ENCODE measurements at regions not wholly inside any gene's neighbourhood (a gene's known extent, or its start where the extent isn't known, plus 50 kb on each side); places are given as distances from the start of the nearest gene placed in this dataset.
"Not testable (repeated sequence)": the region's sequence is repeated elsewhere in the genome, so short reads cannot be mapped to it uniquely, and the experiment has no call there.

DNA sequence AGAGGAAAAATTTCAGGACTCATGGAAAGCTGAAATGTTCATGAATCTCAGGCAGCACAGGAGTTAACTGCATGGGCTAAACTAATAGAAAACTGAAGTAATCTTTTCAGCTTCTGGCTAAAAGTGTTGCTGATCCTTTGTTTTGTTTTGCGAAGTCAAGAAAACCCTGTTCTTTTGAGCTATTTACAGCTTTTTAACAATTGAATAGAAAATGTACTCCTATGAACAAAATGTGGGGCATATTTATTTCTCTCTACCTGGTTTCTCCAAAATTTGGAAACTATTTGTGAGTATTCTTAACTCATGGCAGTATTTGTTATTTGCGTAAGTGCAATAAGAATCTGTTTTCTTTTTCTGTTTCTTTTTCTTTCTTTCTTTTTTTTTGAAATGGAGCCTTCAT, 818.8 kb upstream of the CITED2 start:
- DNase-seq = no peak

- no peak for DNase-seq
Measured at GRCh38 chr6:140192018-140192417, 817.6 kb upstream of the CITED2 start.

DNA sequence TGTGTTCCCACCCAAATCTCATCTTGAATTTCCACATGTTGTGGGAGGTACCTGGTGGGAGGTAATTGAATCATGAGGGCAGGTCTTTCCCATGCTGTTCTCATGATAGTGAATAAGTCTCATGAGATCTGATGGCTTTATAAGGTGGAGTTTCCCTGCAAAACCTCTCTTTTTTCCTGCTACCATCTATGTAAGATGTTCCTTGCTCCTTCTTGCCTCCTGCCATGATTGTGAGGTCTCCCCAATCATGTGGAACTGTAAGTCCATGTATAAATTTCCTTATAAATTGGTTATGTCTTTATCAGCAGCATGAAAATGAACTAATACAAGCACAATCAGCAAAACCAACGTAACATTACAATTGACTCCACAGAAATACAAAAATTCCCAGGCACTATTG, 814.8 kb upstream of the CITED2 start:
- DNase-seq = not testable (repeated sequence)

- DNase-seq = no peak
Measured at GRCh38 chr6:140185991-140186390, 811.5 kb upstream of the CITED2 start.

DNA sequence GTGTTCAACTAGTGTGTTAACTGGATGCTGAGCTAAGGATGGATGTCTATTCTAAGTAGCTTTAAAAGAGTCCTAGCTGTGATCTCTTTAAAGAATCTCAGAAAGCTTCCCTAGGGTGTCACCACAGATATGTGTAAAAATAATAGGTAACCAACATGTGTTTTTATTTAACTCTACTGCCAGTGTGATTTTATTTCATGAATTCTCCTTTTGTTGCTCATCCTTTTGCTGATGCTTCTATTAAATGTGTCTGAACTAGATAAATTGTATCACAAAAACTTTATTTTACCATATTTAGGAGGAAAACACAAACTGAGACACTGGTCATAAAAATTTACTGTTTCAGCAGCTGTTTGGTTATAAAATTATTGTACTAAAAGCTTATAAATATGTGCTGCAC, 809.4 kb upstream of the CITED2 start:
- no peak for DNase-seq

GRCh38 chr6:140182821-140183220, 808.4 kb upstream of the CITED2 start:
- no peak for DNase-seq

DNA sequence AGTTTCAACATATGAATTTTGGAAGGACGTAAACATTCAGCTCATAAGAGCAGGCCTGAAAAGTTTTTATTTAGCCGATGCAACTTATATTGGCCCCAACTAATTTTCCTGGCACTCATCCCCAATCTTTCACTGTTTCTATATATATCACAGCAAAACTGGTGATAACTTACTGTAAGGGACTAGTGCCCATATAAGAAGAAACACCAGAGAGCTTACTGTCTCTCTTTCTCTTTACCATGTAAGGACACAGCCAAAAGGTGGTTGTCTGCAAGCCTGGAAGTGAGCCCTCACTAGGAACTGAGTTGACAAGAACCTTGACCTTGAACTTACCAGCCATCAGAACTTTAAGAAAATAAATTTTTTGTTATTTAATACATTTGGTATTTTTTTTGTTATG, 807.4 kb upstream of the CITED2 start:
- no peak for DNase-seq

GRCh38 chr6:140180306-140180705, 805.9 kb upstream of the CITED2 start:
- no peak for DNase-seq

DNA sequence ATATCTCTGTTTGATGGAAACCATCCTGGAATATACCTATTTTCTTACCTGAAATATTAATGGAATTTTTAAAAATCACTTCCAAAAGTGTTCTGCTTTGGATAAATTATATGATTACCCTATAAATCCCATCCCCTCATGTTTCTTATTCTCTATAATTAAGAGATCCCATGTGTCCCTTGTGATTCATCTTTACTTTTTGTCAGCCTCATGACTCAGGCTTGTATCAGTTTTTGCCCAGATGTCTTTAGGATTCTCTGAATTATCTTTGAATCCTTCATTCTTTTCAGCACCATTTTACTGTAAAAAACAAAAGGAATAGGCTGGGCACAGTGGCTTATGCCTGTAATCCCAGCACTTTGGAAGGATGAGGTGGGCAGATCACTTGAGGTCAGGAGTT, 804.5 kb upstream of the CITED2 start:
- DNase-seq = no peak

- DNase-seq = no peak
Measured at GRCh38 chr6:140178520-140178919, 804.1 kb upstream of the CITED2 start.

GRCh38 chr6:140176306-140176705, 801.9 kb upstream of the CITED2 start:
- DNase-seq = no peak

DNA sequence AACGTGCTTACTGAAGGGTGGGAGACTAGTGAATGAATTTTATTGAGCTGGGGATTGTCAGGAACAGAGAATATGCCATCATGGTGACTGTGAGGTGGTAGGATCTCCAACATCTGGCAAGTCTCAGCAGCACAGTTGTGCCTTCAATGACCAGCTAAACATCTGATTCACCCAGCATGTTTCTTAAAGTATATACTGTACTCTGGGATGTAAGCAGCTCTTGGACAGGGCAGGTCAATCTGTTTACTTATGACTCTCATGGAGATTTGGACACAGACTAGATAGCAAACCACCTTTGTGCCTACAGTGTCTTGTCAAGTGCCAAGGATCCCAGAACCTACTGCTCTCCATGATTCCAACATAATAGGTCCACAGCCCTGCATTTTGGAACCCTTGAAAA, 801.0 kb upstream of the CITED2 start:
- no peak for DNase-seq

- no peak for DNase-seq
Measured at GRCh38 chr6:140174524-140174923, 800.1 kb upstream of the CITED2 start.

DNA sequence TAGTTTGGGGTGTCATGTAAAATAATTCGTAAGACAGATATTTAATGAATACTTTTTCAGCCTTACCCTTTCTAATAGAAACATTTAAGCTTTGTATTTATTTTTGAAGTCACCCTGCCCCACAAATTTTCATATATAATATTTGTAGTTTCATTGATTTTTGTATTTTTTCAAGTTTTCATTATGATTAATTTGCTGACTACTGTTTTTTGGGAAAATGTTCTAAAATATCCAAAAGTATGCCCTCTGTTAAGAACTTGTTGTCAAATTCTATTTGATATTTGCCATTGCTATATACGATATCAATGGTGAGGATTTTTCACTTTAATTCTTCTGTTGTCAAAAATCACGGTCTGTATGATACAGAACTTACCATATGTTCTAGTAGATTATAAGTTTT, 793.9 kb upstream of the CITED2 start:
- DNase-seq = no peak

- DNase-seq = no peak
Measured at GRCh38 chr6:140160909-140161308, 786.5 kb upstream of the CITED2 start.

GRCh38 chr6:140160494-140160893, 786.0 kb upstream of the CITED2 start:
- DNase-seq = no peak

DNA sequence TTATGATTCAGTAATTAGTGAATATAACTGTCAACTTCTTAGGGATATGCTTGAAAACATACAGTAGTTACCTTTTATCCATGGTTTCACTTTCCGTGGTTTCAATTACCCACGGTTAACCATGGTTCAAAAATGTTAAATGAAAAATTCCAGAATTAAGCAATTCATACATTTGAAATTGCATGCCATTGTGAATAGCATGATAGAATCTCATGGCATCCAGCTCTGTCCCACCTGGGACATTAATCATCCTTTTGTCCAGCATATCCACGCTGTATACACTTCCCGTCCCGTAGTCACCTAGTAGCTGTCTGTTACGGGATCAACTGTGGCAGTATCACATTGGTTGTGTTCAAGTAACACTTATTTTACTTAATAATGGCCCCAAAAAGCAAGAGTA, 781.7 kb upstream of the CITED2 start:
- DNase-seq = no peak

- DNase-seq = no peak
Measured at GRCh38 chr6:140155451-140156126, 781.1 kb upstream of the CITED2 start.

GRCh38 chr6:140153703-140154102, 779.3 kb upstream of the CITED2 start:
- DNase-seq = no peak

DNA sequence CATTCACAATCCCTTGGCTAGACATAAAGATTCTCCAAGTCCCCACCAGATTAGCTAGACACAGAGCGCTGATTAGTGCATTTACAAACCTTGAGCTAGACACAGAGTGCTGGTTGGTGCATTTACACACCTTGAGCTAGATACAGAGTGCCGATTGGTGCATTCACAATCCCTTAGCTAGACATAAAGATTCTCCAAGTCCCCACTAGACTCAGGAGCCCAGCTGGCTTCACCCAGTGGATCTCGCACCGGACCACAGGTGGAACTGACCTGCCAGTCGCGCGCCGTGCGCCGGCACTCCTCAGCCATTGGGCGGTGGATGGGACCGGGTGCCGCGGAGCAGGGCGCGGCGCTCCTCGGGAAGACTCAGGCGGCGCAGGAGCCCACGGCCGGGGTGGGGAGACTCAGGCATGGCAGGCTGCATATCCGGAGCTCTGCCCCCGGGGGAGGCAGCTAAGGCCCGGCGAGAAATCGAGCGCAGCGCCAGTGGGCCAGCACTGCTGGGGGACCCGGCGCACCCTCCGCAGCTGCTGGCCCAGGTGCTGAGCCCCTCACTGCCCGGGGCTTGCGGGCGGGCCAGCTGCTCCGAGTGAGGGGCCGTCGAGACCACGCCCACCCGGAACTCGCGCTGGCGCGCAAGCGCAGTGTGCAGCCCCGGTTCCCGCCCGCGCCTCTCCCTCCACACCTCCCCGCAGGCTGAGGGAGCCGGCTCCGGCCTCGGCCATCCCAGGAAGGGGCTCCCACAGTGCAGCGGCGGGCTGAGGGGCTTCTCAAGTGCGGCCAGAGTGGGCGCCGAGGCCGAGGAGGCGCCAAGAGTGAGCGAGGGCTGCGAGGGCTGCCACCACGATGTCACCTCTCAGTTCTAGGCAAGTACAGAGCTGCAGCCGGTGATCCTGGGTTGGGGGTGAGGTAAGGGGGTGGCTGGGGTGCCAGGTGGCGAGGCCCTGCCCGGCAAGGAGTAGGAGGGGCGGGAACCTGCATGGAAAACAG, 773.7 kb upstream of the CITED2 start:
- DNase-seq = not testable (repeated sequence)

- no peak for DNase-seq
Measured at GRCh38 chr6:140140891-140141290, 766.4 kb upstream of the CITED2 start.

- no peak for DNase-seq
Measured at GRCh38 chr6:140138311-140139010, 764.0 kb upstream of the CITED2 start.

DNA sequence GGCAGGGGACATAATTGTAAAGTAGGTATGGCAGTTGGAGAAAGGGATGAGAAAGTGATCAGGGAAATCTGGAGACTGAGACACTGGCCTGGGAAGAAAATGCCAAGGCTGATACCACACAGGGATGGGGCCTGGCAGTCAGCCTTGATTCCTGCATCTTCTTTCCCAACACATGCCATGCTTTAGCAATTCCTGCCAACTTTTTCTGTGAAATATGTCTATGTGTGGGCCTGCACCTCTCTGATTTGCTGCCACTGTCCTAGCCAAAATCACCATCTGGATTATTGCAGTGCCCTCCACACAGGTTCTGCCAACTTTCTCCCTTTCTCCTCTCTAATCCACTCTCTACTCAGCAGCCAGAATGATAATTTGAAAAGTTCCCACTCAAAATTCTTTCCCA, 759.8 kb upstream of the CITED2 start:
- DNase-seq = no peak

- no peak for DNase-seq
Measured at GRCh38 chr6:140130074-140130473, 755.6 kb upstream of the CITED2 start.
